GM19452 (cell line): ENCODE measurements at regions not wholly inside any gene's neighbourhood (a gene's known extent, or its start where the extent isn't known, plus 50 kb on each side); places are given as distances from the start of the nearest gene placed in this dataset.
"Not testable (repeated sequence)": the region's sequence is repeated elsewhere in the genome, so short reads cannot be mapped to it uniquely, and the experiment has no call there.

Experiments used
- ATAC-seq: cut with Tn5 transposase; IDR thresholded peaks from one replicate; pipeline ENCODE4 v1.9.1; 2021; ENCODE audit not compliant: unreplicated experiment

- no peak for ATAC-seq
Observed at GRCh38 chr7:69418869-69419670, 179.2 kb upstream of the AUTS2 start.

DNA sequence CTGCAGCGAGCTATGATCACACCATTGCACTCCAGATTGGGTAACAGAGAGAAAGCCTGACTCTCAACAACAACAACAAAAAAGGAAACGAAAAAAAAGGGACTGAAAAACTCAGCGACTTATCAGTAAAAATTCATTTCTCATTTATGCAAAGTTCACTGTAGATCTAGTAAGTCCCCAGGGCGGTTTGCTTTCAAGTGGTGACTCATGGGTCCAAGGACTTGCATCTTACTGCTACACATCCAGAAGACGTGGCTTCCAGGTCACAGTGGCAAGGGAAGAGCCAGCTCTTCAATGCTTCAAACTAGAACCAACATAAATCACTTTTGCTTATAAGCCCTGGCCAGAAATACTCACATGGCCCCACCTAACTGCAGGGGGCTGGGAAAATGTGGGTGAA, 178.3 kb upstream of the AUTS2 start:
- no peak for ATAC-seq

- ATAC-seq: no peak
Observed at GRCh38 chr7:69422574-69422985, 175.7 kb upstream of the AUTS2 start.

DNA sequence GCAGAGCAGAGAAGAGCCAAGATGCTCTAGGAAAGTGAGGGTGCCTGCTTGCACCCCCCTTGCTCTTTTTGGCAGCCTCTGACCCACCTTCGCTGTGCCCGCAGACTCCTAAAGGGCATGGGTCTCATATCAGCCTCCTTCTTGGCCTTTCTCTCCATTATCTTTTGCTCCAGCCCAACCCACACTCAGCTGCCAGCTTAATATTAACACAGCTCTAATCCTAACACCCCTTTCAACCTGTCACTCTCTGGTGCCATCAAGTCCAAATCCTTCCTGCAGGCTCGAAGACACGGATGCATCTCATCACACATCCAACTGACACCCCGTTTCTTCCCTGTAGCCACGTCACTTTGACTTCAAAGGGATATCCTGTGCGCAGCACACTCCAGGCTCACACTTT, 171.6 kb upstream of the AUTS2 start:
- no peak for ATAC-seq

- no peak for ATAC-seq
Observed at GRCh38 chr7:69428089-69428488, 170.2 kb upstream of the AUTS2 start.

DNA sequence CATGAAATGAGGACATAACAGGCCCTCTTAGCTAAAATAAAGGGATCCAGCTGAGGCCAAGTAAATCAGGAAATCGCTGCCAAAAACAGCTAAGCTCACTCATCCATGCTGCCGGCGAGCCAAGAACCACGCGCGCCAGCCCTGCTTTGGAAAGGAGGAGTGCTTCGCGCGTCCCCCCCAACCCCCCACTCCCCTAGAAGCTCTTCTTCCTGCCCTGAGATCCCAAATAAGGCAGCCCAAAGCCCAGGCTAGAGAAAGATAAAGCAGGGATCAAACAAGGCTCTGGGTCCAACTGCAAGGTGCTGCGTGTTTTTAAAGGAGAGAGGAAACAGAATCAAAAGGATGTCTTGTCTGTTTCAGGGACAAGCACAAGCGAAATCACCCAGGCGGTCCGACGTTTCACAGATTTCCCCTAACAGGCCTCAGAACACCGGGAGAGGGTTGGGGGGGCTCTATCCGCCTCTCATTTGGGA, 168.3 kb upstream of the AUTS2 start:
- ATAC-seq: no peak

DNA sequence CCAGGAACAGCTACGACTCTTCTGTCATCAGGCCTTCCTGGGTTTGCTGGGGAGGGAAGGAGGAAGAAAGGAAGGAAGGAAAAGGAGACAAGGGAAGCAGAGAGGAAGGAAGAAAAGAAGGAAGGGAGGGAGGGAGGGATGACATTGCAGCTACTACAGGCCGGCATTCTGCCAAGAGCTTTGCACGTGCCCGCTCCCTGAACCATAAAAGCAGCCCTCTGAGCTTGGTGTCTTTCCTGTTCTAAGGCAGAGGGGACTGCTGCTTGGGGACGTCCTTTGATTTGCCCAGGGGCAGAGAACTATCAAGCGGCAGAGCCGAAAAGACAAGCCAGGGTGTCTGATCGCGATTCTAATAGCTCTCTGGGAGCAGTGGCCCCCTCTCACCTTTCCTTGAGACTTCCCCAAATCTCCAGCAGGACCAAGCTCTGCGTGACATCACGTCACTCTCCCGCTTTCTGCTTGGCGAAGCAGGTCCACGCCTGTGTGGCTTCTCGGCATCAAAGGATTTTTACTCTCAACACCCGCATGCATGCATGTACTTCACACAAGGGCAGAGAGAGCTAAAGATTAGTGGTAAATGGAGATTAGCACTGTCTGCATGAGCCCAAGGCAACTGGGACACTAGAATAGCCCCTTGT, 167.8 kb upstream of the AUTS2 start:
- no peak for ATAC-seq

DNA sequence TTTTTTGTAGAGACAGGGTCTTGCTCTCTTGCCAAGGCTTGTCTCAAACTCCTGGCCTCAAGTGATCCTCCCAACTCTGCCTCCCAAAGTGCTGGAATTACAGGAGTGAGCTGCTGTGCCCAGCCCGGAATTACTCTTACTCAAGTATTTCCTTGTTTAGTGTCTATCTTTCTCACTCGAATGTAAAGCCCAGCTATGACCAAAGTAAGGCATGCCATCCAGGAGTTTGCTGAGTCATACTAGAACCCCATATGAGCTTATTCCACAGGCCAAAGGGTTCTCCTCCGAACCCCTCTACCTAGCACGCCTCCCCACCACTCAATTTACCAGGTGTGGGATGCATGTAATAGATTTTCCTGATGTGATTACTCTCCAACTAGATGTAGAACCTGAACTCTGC, 166.6 kb upstream of the AUTS2 start:
- ATAC-seq: no peak

DNA sequence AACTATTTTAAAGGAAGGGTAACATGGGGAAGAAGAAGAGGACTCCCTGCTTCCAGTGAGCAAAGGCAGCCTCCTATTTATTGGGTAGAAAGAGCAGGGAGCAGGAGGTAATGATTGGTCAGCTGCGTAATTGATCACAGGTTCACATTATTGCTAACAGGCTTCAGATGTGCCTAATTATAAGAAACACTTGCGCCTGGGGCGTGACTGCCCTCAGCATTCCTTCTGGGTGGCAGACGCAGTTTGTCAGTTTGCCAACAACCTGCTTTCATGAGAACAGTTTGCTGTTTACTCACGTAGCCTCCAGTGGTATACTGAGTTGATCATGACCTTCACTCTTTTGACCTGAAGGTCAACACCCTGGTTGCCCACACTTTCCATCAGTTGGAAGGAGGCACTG, 166.0 kb upstream of the AUTS2 start:
- not testable (repeated sequence) for ATAC-seq

DNA sequence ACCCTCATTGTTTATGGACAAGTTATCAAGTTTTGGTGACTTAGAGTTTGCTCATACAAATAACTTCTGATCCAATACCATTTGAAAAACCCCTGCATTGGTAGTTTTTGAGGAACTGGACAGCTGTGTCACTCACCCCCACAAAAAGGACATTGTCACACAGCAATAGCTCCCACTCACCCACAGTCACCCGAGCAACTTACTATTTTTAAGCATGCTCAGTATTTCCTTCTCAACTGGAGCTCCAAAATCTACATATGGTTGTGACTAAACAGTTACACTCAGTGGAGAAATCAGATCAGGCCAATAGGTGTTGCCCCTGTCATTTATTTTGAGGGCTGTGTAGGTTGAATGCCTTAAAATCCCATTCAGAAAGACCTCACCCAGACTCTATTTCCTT, 165.2 kb upstream of the AUTS2 start:
- no peak for ATAC-seq

DNA sequence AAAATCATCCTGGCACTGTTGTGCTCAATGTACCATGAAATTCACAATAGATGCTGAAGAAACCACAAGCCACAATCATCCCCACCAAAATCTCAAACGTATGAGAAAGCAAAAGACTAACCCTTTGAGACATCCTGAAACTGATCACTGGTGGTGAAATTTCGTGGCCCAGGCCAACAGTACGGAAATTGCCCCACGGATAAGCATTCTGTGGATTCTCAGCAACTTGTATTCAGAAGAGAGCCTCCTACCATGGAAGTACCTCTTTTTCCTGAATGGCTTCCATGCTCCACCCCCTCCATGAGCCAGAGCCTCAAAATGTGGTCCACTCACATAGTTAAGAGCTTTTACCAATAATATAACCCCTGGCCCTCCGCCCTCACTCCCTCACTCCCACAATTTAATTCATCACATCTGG, 163.9 kb upstream of the AUTS2 start:
- no peak for ATAC-seq

- no peak for ATAC-seq
Observed at GRCh38 chr7:69435711-69436110, 162.6 kb upstream of the AUTS2 start.

GRCh38 chr7:69436946-69437345, 161.3 kb upstream of the AUTS2 start:
- ATAC-seq: no peak

GRCh38 chr7:69438584-69439412, 159.5 kb upstream of the AUTS2 start:
- ATAC-seq: no peak

DNA sequence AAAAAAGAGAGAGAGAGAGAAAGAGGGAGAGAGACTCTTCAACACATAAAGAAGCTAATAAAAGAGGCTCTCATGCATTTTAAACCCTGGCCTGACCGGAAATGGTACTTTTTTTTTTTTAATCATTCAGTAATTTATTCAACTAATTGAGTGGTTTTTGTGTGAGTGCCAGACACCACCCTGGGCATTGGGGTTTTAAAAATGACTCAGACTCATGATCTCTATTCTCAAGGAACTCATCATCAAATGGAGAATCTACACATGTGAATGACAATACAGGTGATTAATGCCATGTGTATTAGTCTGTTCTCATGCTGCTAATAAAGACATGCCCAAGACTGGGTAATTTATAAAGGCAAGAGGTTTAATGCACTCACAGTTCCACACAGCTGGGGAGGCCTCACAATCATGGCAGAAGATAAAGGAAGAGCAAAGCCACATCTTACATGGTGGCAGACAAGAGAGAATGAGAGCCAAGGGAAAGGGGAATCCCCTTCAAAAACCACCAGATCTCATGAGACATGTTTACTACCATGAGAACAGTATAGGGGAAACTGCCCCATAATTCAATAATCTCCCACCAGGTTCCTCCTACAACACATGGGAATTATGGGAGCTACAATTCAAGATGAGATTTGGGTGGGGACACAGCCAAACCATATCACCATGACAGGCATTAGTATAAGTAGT, 158.5 kb upstream of the AUTS2 start:
- ATAC-seq: no peak

- no peak for ATAC-seq
Observed at GRCh38 chr7:69440976-69441375, 157.3 kb upstream of the AUTS2 start.

GRCh38 chr7:69443136-69443535, 155.1 kb upstream of the AUTS2 start:
- no peak for ATAC-seq

DNA sequence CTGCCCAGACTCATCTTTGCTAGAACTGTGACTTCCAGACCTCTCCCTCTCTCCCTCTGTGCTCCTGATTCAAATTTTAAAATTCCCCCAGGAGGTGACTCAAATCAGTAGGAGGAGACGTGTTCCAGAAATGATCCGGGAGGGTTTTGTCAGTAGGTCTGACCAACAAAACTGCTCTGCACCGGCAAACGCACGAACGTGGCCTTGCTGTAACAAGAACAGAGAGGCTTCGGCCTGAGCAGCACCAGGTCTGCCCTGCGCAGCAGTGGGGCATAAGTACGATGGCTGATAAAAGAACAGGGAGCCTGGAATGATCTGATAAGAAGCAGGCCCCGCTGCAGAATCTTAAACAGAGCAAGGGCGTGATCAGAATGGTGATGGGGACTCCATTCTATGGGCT, 152.7 kb upstream of the AUTS2 start:
- no peak for ATAC-seq

GRCh38 chr7:69446213-69446612, 152.1 kb upstream of the AUTS2 start:
- not testable (repeated sequence) for ATAC-seq

GRCh38 chr7:69448071-69448470, 150.2 kb upstream of the AUTS2 start:
- ATAC-seq: no peak

DNA sequence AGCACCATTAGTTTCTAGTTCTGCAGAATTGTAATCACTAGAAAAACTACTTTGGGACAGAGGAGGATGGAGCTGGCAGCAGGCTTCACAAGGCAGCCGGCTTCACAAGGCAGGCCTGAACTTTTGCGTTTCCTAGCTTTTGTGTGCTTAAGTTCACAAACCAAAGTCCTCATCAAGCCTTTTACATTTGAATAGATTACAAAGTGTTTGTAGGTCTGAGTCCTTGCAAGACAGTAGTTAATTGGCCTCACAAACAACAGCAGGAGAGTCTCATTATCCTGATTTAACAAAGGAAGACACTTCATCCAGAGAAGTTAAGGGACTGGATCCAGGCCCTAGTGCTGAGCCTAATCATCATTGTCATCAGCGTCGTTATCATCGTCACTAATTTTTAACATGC, 147.8 kb upstream of the AUTS2 start:
- no peak for ATAC-seq
